H9 (cell line): ENCODE measurements at regions not wholly inside any gene's neighbourhood (a gene's known extent, or its start where the extent isn't known, plus 50 kb on each side); places are given as distances from the start of the nearest gene placed in this dataset.

Experiments
- DNase-seq: peaks from one replicate; pipeline ENCODE4 v3.0.0-alpha.2; 2017
- H2AFZ ChIP-seq: one replicate; pipeline ENCODE4 v1.6.1; 2013; ENCODE audit warnings: mild to moderate bottlenecking, low read length, control low read depth, moderate library complexity
- H2AK5ac ChIP-seq: 2 replicates; pipeline ENCODE4 v1.6.1; 2013; ENCODE audit warnings: low read length, control low read depth, mixed read lengths; ENCODE audit not compliant: insufficient read length
- H2BK120ac ChIP-seq: one replicate; pipeline ENCODE4 v1.6.1; 2013; ENCODE audit warnings: low read depth, mild to moderate bottlenecking, low read length, control low read depth, inconsistent platforms; ENCODE audit not compliant: poor library complexity, severe bottlenecking
- H2BK12ac ChIP-seq: 2 replicates; pipeline ENCODE4 v1.6.1; 2013; ENCODE audit warnings: low read length, control low read depth, mixed read lengths, low read depth; ENCODE audit not compliant: insufficient read length
- H2BK15ac ChIP-seq: 2 replicates; pipeline ENCODE4 v1.6.1; 2013; ENCODE audit warnings: low read depth, low read length, control low read depth
- H2BK20ac ChIP-seq: one replicate; pipeline ENCODE4 v1.6.1; 2013; ENCODE audit warnings: low read depth, mild to moderate bottlenecking, low read length, control low read depth, inconsistent platforms; ENCODE audit not compliant: poor library complexity, severe bottlenecking
- H2BK5ac ChIP-seq: 2 replicates; pipeline ENCODE4 v1.6.1; 2013; ENCODE audit warnings: low read length, control low read depth, mixed read lengths; ENCODE audit not compliant: insufficient read length
- H3K14ac ChIP-seq: 2 replicates; pipeline ENCODE4 v1.6.1; 2013; ENCODE audit warnings: low read length, control low read depth; ENCODE audit not compliant: insufficient read depth
- H3K18ac ChIP-seq: 2 replicates; pipeline ENCODE4 v1.6.1; 2013; ENCODE audit warnings: low read depth, mild to moderate bottlenecking, mixed read lengths, low read length, control low read depth; ENCODE audit not compliant: insufficient read length
- H3K23ac ChIP-seq: 2 replicates; pipeline ENCODE4 v1.6.1; 2013; ENCODE audit warnings: low read length, control low read depth, mixed read lengths, low read depth; ENCODE audit not compliant: insufficient read length
- H3K23me2 ChIP-seq: 2 replicates; pipeline ENCODE4 v1.6.1; 2013; ENCODE audit warnings: low read depth, mild to moderate bottlenecking, mixed read lengths, low read length, control low read depth; ENCODE audit not compliant: insufficient read length, poor library complexity, severe bottlenecking
- H3K27ac ChIP-seq: 2 replicates; pipeline ENCODE4 v1.5.1; 2013; ENCODE audit warnings: low read length, control low read depth, mixed read lengths, low read depth; ENCODE audit not compliant: insufficient read length
- H3K27me3 ChIP-seq: 2 replicates; pipeline ENCODE4 v1.6.1; 2013; ENCODE audit warnings: low read length, control low read depth, inconsistent platforms; ENCODE audit not compliant: insufficient read depth
- H3K4ac ChIP-seq: 2 replicates; pipeline ENCODE4 v1.6.1; 2013; ENCODE audit warnings: low read depth, mild to moderate bottlenecking, control low read depth, inconsistent platforms, low read length, moderate library complexity
- H3K4me1 ChIP-seq: 2 replicates; pipeline ENCODE4 v1.6.1; 2013; ENCODE audit warnings: low read length, control low read depth, inconsistent platforms; ENCODE audit not compliant: insufficient read depth
- H3K4me2 ChIP-seq: 2 replicates; pipeline ENCODE4 v1.6.1; 2013; ENCODE audit warnings: low read length, control low read depth, mixed read lengths; ENCODE audit not compliant: insufficient read length, insufficient read depth
- H3K56ac ChIP-seq: 2 replicates; pipeline ENCODE4 v1.6.1; 2013; ENCODE audit warnings: low read depth, mild to moderate bottlenecking, mixed read lengths, low read length, control low read depth; ENCODE audit not compliant: insufficient read length
- H3K79me1 ChIP-seq: 2 replicates; pipeline ENCODE4 v1.6.1; 2013; ENCODE audit warnings: low read depth, mild to moderate bottlenecking, moderate library complexity, low read length, control low read depth, inconsistent platforms; ENCODE audit not compliant: insufficient read depth, poor library complexity, severe bottlenecking
- H3K79me2 ChIP-seq: 2 replicates; pipeline ENCODE4 v1.6.1; 2013; ENCODE audit warnings: low read length, control low read depth, inconsistent platforms; ENCODE audit not compliant: insufficient read depth
- H3K9ac ChIP-seq: 2 replicates; pipeline ENCODE4 v1.6.1; 2013; ENCODE audit warnings: low read length, control low read depth, mixed read lengths; ENCODE audit not compliant: insufficient read length; ENCODE audit errors: extremely low read depth
- H3K9me3 ChIP-seq: one replicate; pipeline ENCODE4 v1.6.1; 2013; ENCODE audit warnings: low read depth, low read length, inconsistent platforms; ENCODE audit not compliant: control insufficient read depth
- H3T11ph ChIP-seq: one replicate; pipeline ENCODE4 v1.6.1; 2013; ENCODE audit warnings: mild to moderate bottlenecking, low read length, control low read depth, inconsistent platforms
- H4K20me1 ChIP-seq: one replicate; pipeline ENCODE4 v1.6.1; 2013; ENCODE audit not compliant: control insufficient read depth, insufficient read length, insufficient read depth
- H4K5ac ChIP-seq: 2 replicates; pipeline ENCODE4 v1.6.1; 2013; ENCODE audit warnings: low read depth, mild to moderate bottlenecking, mixed read lengths, low read length, control low read depth; ENCODE audit not compliant: insufficient read length
- H4K8ac ChIP-seq: replicated peaks from 2 replicates; pipeline ENCODE4 v1.6.1; 2013; ENCODE audit warnings: low read length, control low read depth, mixed read lengths, low read depth; ENCODE audit not compliant: insufficient read length
- H4K91ac ChIP-seq: 2 replicates; pipeline ENCODE4 v1.6.1; 2013; ENCODE audit warnings: low read depth, mild to moderate bottlenecking, moderate library complexity, mixed read lengths, low read length, control low read depth; ENCODE audit not compliant: insufficient read length
- H3K27ac Mint-ChIP-seq, 3 experiments: 2 replicates in 2 of 3; 3 replicates in 1 of 3; pipeline ENCODE4 v1.8.0; 2020 to 2021; ENCODE audit warnings: mixed read lengths in 3 of 3, mild to moderate bottlenecking in 1 of 3, moderate library complexity in 1 of 3
- H3K27me3 Mint-ChIP-seq: 2 replicates; pipeline ENCODE4 v1.8.0; 2021; ENCODE audit warnings: low read depth, mild to moderate bottlenecking, moderate library complexity, mixed read lengths
- H3K36me3 Mint-ChIP-seq, 3 experiments: 2 replicates in 2 of 3; 3 replicates in 1 of 3; pipeline ENCODE4 v1.8.0; 2020 to 2021; ENCODE audit warnings: low read depth in 3 of 3, mixed read lengths in 3 of 3; ENCODE audit not compliant: insufficient read depth in 1 of 3
- H3K4me1 Mint-ChIP-seq, 2 experiments: 2 replicates each; pipeline ENCODE4 v1.8.0; 2020; ENCODE audit warnings: mixed read lengths in 2 of 2
- H3K4me3 Mint-ChIP-seq, 2 experiments: 2 replicates in 1 of 2; 3 replicates in 1 of 2; pipeline ENCODE4 v1.8.0; 2020 to 2021; ENCODE audit warnings: mild to moderate bottlenecking in 2 of 2, mixed read lengths in 2 of 2, moderate library complexity in 1 of 2
- H3K9me3 Mint-ChIP-seq, 2 experiments: 2 replicates in 1 of 2; 3 replicates in 1 of 2; pipeline ENCODE4 v1.8.0; 2020; ENCODE audit warnings: mild to moderate bottlenecking in 2 of 2, mixed read lengths in 2 of 2, moderate library complexity in 1 of 2
- CTCF ChIP-seq: fragments of 200-600 bp; sonication (generic); conservative IDR thresholded peaks from 3 replicates; pipeline ENCODE4 v1.8.0; 2021; ENCODE audit warnings: antibody characterized with exemption, mild to moderate bottlenecking
- WGBS: extraction: QIAGEN DNeasy Blood & Tissue Kit; methylation state at CpG from one replicate; pipeline ENCODE4 v1.1.7; 2013; ENCODE audit warnings: missing lambda C conversion rate, low lambda C conversion rate, mixed read lengths; ENCODE audit not compliant: insufficient read length; ENCODE audit errors: extremely low coverage; 5-methylcytosine and 5-hydroxymethylcytosine counted together

- Histone ChIP-seq H2BK20ac (no peak overlapping the region), H2AFZ (no peak overlapping the region), H3K9me3 (no peaks in the 10 kb centered on the region), H4K8ac (no peak overlapping the region), H3K18ac (no peak overlapping the region), H3K4ac (no peak overlapping the region), H3K27me3 (no peaks in the 10 kb centered on the region), H2BK12ac (no peak overlapping the region), H2BK5ac (no peak overlapping the region), H3K79me2 (no peaks in the 10 kb centered on the region), H3K4me1 (no peaks in the 10 kb centered on the region), H4K20me1 (no peaks in the 10 kb centered on the region), H3K79me1 (no peaks in the 10 kb centered on the region), H3K56ac (no peak overlapping the region), H3K14ac (no peak overlapping the region), H4K5ac (no peak overlapping the region), H3T11ph (no peak overlapping the region), H3K4me2 (no peak overlapping the region), H3K9ac (no peak overlapping the region), H2AK5ac (no peak overlapping the region), H3K23me2 (no peaks in the 10 kb centered on the region), H3K23ac (no peak overlapping the region), H2BK15ac (no peak overlapping the region), H4K91ac (no peak overlapping the region), H3K27ac (no peak overlapping the region), H2BK120ac (no peak overlapping the region)
- H3K27me3 Mint-ChIP-seq = no peaks in the 10 kb centered on the region; the same call in 1 of the 2 replicates
- no peak overlapping the region for H3K4me3 Mint-ChIP-seq
- DNase-seq = no peak
- H3K27ac Mint-ChIP-seq = no peak overlapping the region; a peak in 1 of 7 replicates
- WGBS = no CpG with 5 or more reads among the region's 1 CpG
- TF ChIP-seq CTCF = no peak
- H3K4me1 Mint-ChIP-seq = peaks cover 6 to 7% of the 10 kb centered on the region in 2 experiments
- no peaks in the 10 kb centered on the region for H3K36me3 Mint-ChIP-seq
- H3K9me3 Mint-ChIP-seq = no peaks in the 10 kb centered on the region; a peak in 1 of 5 replicates
Measured at GRCh38 chr1:58997637-58998036, 213.8 kb upstream of the JUN start.
